HUES64 (cell line): ENCODE measurements at regions not wholly inside any gene's neighbourhood (a gene's known extent, or its start where the extent isn't known, plus 50 kb on each side); places are given as distances from the start of the nearest gene placed in this dataset.
"Not testable (repeated sequence)": the region's sequence is repeated elsewhere in the genome, so short reads cannot be mapped to it uniquely, and the experiment has no call there.

Experiments used
- H3K27ac ChIP-seq: 2 replicates; pipeline ENCODE4 v1.7.0; 2013; ENCODE audit warnings: low read depth, low read length, inconsistent platforms
- H3K27me3 ChIP-seq: 2 replicates; pipeline ENCODE4 v1.6.1; 2013; ENCODE audit warnings: mild to moderate bottlenecking, low read length; ENCODE audit not compliant: insufficient read depth
- H3K36me3 ChIP-seq: 2 replicates; pipeline ENCODE4 v1.6.1; 2013; ENCODE audit warnings: mild to moderate bottlenecking, low read length; ENCODE audit not compliant: insufficient read depth
- H3K4me1 ChIP-seq: 2 replicates; pipeline ENCODE4 v1.6.1; 2013; ENCODE audit warnings: mild to moderate bottlenecking, low read length, moderate library complexity; ENCODE audit not compliant: insufficient read depth
- H3K4me3 ChIP-seq: 2 replicates; pipeline ENCODE4 v1.5.1; 2013; ENCODE audit warnings: mild to moderate bottlenecking, low read length, moderate library complexity
- H3K9ac ChIP-seq: 2 replicates; pipeline ENCODE4 v1.6.1; 2013; ENCODE audit warnings: mild to moderate bottlenecking, low read depth, low read length
- H3K9me3 ChIP-seq: 2 replicates; pipeline ENCODE4 v1.6.1; 2013; ENCODE audit warnings: low read depth, low read length; ENCODE audit not compliant: insufficient read depth
- WGBS: fragments of 150-250, 120-280 bp; methylation state at CpG from one replicate; pipeline ENCODE4 v1.1.7; 2013; ENCODE audit warnings: missing lambda C conversion rate; 5-methylcytosine and 5-hydroxymethylcytosine counted together

DNA sequence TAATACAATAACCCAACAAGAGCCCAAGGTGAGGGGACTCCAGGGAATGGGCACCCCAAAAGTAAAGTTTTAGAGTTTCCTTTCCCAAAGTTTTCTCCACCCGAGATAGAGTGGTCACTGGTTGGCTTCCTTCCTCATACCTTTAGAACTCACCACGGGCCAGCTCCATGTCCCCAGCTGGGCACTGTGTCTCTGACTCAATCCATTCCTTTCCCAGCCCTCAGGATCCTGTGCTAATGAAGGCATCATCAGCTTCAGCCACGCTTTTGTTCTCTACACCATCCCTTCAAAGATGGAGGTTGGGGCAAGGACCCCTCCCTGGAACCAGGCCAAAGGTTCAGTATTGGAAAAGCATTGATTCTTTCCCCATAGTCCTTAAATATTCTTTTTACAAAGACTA lies 59.8 kb upstream of the VASH1 start:
- Histone ChIP-seq H3K4me1 (no peaks in the 10 kb centered on the region), H3K9ac (no peak overlapping the region), H3K36me3 (no peaks in the 10 kb centered on the region), H3K4me3 (no peak overlapping the region), H3K27me3 (no peaks in the 10 kb centered on the region), H3K9me3 (no peaks in the 10 kb centered on the region), H3K27ac (no peak overlapping the region)
- WGBS = 82% methylated on average over 3 of the region's 3 CpGs

DNA sequence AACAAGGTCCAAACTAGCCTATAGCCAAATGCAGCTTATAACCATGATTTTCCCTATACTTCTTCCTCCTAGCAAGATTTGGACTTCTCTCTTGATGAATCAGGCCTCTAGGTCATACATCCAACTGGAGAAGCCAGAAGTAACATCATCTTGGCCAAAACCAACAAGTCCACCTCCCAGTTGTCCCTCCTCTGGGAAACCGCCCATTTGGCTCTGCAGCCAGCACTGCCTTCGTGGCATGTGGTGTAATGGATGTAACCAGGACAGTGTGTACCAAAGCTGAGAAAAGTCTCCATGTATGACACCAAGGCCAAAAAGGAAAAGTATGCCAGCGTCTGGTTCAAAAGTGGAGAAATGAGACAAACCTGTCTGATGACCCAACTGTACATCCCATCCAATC lies 59.3 kb upstream of the VASH1 start:
- Histone ChIP-seq H3K27me3 (no peaks in the 10 kb centered on the region), H3K9me3 (no peaks in the 10 kb centered on the region), H3K4me1 (no peaks in the 10 kb centered on the region), H3K27ac (no peak overlapping the region), H3K9ac (no peak overlapping the region), H3K36me3 (no peaks in the 10 kb centered on the region), H3K4me3 (no peak overlapping the region)
- WGBS = 92% methylated on average over 3 of the region's 3 CpGs

- Histone ChIP-seq H3K4me1 (no peaks in the 10 kb centered on the region), H3K27me3 (no peaks in the 10 kb centered on the region), H3K9me3 (no peaks in the 10 kb centered on the region), H3K36me3 (no peaks in the 10 kb centered on the region), H3K9ac (no peak overlapping the region), H3K4me3 (no peak overlapping the region), H3K27ac (no peak overlapping the region)
- 92% methylated on average over 6 of the region's 6 CpGs for WGBS
Observed at GRCh38 chr14:76705214-76705613, 56.1 kb upstream of the VASH1 start.

DNA sequence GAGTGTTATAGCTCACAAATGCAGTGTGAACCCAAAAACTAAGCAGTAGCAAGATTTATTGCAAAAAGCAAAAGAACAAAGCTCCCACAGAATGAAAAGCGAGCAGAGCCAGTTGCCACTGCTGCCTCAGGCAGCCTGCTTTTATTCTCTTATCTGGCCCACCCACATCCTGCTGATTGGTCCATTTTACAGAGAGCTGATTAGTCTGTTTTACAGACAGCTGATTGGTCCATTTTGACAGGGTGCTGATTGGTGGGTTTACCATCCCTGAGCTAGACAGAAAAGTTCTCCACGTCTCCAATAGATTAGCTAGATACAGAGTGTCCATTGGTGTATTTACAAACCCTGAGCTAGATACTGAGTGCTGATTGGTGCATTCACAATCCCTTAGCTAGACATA lies 55.1 kb upstream of the VASH1 start:
- not testable (repeated sequence) for H3K27ac ChIP-seq, H3K9me3 ChIP-seq, H3K36me3 ChIP-seq, H3K4me3 ChIP-seq, H3K4me1 ChIP-seq, H3K9ac ChIP-seq, H3K27me3 ChIP-seq
- 94% methylated on average over 2 of the region's 2 CpGs for WGBS

- Histone ChIP-seq H3K4me1 (no peaks in the 10 kb centered on the region), H3K27me3 (no peaks in the 10 kb centered on the region), H3K9ac (no peak overlapping the region), H3K27ac (no peak overlapping the region), H3K36me3 (no peaks in the 10 kb centered on the region), H3K4me3 (no peak overlapping the region), H3K9me3 (no peaks in the 10 kb centered on the region)
- WGBS = 93% methylated on average over 29 of the region's 29 CpGs
Observed at GRCh38 chr14:76706811-76707210, 54.5 kb upstream of the VASH1 start.

- H3K4me3 ChIP-seq = no peak overlapping the region
- H3K9ac ChIP-seq = no peak overlapping the region
- H3K9me3 ChIP-seq = no peaks in the 10 kb centered on the region
- no peaks in the 10 kb centered on the region for H3K4me1 ChIP-seq
- H3K27me3 ChIP-seq = no peaks in the 10 kb centered on the region
- 91% methylated on average over 6 of the region's 6 CpGs for WGBS
- H3K27ac ChIP-seq = no peak overlapping the region
- H3K36me3 ChIP-seq = no peaks in the 10 kb centered on the region
Observed at GRCh38 chr14:76708028-76708427, 53.2 kb upstream of the VASH1 start.

DNA sequence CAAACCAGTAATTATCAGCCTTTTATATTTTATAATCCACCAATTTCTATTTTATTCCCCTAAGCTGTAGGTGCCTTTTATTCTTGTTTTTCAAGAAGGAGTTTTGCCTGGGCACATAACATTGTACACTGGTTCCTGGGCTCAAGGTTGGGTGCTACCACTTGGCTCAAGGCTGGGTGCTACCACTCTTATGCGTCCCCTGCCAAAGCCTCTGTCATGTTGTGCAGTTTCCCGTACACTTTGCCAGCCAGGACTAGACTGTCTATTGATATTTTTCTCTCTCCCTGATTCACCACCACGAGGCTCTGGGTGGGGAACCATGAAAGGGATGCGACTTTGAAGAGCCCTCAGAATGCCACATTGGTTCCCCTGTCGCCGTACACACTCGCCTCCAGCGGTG lies 52.5 kb upstream of the VASH1 start:
- WGBS = 93% methylated on average over 8 of the region's 8 CpGs
- Histone ChIP-seq H3K9me3 (no peaks in the 10 kb centered on the region), H3K4me1 (no peaks in the 10 kb centered on the region), H3K9ac (no peak overlapping the region), H3K27ac (no peak overlapping the region), H3K27me3 (no peaks in the 10 kb centered on the region), H3K36me3 (no peaks in the 10 kb centered on the region), H3K4me3 (no peak overlapping the region)

GRCh38 chr14:76710056-76711010 lies 50.9 kb upstream of the VASH1 start:
- no peak overlapping the region for H3K4me3 ChIP-seq
- H3K27ac ChIP-seq = no peak overlapping the region
- H3K9ac ChIP-seq = no peak overlapping the region
- H3K36me3 ChIP-seq = no peaks in the 10 kb centered on the region
- H3K27me3 ChIP-seq = no peaks in the 10 kb centered on the region
- H3K9me3 ChIP-seq = no peaks in the 10 kb centered on the region
- WGBS = 46% methylated on average over 12 of the region's 13 CpGs
- no peaks in the 10 kb centered on the region for H3K4me1 ChIP-seq
